NCI-H128 (cell line): ENCODE measurements at regions not wholly inside any gene's neighbourhood (a gene's known extent, or its start where the extent isn't known, plus 50 kb on each side); places are given as distances from the start of the nearest gene placed in this dataset.
A peak's percentile ranks its signal among the peaks of the same experiment; 100 is the strongest.
"Not testable (repeated sequence)": the region's sequence is repeated elsewhere in the genome, so short reads cannot be mapped to it uniquely, and the experiment has no call there.

Experiments
- DNase-seq: peaks from one replicate; lab custom pipeline; 2025; ENCODE audit not compliant: unreplicated experiment; lab: John Stamatoyannopoulos, UW

DNA sequence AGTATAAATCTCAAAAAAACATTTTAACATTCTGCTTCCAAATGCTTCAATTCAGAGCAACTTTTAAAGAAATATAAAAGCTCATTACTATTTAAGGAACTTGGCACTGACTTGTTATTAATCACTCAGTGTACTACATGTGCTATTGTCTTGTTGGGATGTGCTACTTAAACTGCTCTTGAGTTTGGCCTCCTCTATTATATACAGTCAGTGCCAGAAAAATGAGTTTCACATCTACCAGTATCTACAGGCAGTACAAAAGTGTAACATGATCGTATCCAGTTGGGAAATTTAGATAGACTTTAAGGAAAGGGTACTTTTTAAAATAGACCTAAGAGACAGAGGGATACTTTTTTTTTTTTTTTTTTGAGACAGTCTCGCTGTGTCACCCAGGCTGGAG lies 627.3 kb upstream of the SLC35B3 start:
- DNase-seq: no peak

DNA sequence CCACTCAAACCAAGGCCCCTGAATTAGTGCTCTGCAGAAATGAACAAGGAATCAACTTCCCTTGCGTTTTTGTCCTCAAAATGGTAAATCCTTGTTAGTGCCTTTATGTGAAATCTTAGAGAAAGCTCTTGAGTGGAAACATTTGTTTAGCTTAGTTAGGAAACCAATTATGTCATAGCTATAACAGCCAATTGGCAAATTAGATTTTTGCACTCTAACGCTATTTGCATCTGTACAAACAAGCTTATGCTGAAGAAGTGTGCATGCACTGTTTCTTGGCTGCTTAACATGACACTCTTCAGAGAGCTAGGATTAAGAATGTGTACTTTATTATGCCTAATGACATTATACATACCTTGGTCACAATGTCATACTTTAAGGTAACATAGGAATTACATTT lies 622.6 kb upstream of the SLC35B3 start:
- no peak for DNase-seq

DNA sequence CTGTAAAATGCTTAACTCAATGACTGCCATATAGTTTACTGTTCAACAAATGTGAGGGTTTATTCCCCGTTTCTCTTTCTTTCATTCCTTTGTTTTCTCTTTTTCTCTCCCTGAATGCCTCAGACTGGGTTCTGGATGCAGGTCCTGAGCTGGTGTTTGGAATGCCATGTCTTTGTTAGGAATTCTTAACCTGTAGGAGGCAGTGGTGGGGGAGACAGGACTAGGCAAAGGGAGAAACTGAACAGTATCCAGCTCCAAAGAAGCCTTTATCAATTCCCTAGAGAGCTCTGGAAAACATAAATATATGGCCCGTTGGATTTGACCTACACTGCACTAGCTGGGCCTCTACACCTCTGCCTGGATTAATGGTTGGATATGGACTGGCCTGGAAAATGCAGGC lies 621.2 kb upstream of the SLC35B3 start:
- DNase-seq: no peak

DNA sequence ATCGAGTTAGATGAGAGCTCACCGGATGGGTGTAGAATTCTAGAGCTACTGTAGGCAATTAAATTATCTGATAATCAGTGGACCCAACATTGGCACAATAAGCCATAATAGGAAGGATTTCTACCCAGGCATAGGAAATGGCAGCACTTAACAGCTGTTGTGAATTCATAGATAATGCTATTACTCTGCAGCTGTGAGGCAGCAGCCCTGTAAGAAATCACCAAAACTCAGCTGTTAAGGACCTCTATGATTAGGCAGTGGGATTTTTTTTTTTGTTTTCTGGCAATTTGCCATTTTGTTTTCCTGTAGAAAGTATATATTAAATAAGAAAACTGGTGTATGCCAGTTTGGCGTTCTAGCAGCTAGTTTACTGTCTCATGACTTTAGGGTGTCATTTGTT lies 609.1 kb upstream of the SLC35B3 start:
- no peak for DNase-seq

DNA sequence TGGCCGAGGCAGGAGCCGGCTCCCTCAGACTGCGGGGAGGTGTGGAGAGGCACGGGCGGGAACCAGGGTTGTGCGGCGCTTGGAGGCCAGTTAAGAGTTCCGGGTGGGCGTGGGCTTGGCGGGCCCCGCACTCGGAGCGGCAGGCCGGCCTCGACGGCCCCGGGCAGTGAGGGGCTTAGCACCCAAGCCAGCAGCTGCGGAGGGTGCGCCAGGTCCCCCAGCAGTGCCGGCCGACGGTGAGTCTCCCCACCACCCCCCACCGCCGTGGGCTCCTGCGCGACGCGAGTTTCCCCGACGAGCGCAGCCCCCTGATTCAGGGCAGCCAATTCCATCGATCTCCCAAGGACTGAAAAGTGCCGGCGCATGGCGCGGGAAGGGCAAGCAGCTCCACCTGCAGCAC lies 605.4 kb upstream of the SLC35B3 start:
- no peak for DNase-seq

DNA sequence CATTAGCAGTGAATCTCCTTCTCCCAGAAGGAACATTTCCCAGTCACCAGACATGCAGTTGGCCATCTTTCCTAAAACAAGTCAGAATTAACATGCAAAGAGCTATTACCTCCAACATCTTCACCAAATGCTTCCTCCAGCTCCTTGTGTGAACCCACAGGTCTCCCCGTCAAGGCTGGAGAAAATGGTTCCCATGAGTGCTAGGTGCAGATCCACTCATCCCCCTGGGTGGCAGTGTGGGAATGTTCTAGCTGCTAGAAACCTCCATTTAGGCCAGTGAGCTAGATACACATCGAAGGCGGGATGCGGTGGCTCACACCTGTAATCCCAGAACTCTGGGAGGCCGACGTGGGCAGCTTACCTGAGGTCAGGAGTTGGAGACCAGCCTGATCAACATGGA lies 603.9 kb upstream of the SLC35B3 start:
- no peak for DNase-seq

DNA sequence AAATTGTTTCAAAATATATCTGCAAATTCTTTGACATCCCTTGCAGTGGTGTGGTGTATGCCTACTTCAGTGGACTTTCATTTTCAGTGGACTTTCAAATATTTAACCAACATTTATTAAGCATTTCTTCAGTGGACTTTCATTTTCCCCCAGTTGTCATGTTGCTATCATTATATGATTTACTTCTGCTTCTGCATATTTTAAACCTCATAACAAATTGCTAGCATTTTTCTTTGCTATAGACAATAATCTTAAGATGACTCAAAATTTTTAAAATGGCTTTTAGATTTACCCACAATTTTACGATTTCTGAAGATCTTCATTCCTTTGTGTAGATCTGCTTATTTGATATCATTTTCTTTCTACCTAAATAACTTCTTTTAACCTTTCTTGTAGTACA lies 592.7 kb upstream of the SLC35B3 start:
- DNase-seq: no peak

DNA sequence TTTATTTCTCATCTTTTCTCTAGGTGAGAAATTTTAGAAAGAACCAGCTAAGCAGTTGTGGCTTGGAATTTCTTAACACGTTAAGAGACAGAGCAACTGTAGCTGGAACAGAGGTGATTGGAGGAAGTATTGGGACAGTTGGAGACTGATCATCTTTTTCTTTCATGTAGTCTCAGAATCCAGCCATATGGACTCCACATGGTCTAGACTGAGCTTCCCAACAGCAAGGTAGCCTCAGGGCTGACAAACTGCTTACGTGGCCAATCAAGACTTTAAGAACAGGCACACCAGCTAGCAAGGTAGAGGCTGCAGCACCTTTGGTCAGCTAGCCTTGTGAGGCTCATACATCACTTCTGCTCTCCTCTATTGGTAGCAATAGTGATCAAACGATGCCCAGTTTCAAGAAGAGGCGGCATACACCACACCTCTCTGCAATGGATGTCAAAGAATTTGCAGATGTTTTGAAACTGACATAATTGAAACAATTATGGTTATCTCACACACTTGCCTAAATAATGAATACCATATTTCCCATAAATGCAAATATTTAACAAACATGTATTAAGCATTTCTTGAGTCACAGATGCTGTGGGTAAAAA lies 590.5 kb upstream of the SLC35B3 start:
- no peak for DNase-seq

DNA sequence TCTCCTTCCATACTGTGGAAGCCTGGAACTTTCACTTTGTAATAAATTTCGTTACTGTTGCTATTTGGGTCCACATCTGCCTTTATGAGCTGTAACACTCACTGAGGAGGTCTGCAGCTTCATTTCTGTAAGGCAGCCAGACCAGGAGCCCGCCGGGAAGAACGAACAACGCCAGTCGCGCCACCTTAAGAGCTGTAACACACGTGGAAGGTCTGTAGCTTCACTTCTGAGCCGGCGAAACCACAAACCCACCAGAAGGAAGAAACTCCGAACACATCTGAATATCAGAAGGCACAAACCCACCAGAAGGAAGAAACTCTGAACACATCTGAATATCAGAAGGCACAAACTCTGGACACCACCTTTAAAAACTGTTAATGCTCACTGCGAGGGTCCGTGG lies 589.9 kb upstream of the SLC35B3 start:
- DNase-seq: no peak

DNA sequence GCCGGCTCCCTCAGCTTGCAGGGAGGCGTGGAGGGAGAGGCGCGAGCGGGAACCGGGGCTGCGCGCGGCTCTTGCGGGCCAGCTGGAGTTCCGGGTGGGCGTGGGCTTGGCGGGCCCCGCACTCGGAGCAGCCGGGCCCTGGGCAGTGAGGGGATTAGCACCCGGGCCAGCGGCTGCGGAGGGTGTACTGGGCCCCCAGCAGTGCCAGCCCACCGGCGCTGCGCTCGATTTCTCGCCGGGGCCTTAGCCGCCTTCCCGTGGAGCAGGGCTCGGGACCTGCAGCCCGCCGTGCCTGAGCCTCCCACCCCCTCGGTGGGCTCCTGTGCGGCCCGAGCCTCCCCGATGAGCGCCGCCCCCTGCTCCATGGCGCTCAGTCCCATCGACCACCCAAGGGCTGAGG lies 588.9 kb upstream of the SLC35B3 start:
- DNase-seq: not testable (repeated sequence)

DNA sequence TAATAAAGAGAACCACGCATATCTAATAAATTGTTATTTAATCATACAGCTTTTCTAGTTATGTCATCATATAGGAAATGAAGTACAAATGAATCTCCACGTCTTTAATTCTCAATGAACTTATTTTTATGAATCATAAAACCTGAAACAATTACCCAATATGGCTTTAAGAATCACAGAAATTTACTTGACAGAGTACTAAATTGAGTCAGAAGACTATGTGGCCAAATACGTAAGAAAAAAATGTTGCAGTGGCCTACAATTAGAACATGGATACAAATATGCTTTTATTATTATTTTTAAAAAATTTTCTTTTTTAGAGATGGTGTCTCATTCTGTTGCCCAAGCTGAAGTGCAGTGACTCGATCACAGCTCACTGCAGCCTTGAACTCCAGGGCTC lies 584.7 kb upstream of the SLC35B3 start:
- DNase-seq: no peak

DNA sequence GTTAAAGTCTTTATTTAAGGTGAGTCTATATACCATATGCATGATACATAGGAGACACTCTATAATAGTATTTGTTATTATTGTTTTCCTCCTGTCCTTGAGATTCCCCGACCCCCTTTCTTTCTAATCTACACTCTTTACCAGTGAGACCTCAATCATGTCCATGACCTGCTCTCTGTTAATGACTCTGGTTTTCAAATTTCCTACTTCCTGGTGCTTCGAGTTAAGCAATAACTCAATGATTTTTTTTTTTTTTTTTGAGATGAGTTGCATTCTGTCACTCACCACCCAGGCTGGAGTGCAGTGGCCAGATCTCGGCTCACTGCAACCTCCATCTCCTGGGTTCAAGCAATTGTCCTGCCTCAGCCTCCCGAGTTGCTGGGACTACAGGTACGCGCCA lies 574.6 kb upstream of the SLC35B3 start:
- no peak for DNase-seq

DNA sequence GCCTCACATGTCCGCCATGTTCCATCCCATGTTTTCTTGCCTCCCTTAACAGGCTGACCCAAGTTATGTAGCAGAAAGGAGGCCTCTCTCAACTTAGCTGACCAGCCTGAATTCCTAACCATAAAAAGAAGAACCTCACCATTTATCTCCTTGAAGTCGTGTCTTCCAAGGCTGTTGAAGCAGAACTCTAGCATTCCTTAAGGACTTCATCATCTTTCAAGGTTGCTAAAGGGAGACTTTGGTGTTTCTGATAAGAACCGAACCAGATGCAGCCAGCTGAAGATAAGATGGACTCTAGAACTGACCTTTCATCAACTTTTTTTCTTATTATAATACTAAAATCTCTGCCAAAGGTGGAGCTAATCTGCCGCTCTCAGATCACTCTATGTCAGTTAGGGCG lies 571.7 kb upstream of the SLC35B3 start:
- no peak for DNase-seq

DNA sequence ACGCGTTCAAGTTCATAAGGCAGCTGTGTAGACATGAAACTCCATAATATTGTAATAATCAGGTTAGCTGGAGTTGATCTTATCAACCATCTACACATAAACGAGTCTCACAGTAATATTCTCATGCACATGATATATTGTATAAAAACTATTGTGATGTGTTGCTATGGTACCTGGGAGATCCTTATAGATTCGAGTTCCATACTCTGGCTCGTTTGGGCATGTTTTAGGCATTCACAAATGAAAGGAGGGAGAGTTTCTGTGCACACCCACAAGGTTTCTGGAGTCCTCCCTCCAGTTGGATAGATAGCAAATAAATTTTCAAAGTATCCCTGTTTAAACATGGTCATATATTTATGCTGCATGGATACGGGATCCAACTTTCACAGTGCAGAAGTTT lies 567.5 kb upstream of the SLC35B3 start:
- no peak for DNase-seq

DNA sequence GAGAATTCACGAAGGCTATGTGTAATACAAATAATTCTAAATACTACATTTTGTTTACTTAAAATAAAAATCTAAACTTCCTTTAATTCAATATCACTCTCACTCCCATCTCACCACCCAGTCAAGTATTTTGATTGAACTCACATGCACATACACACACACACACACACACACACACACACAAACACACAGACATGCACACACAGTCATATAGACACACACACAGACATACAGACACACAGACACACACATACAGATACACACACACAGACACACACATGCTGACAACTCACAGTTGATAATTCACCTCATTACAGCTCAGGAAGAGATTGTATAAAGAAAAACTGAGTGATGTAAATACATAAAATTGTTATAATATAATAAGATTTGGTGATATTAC lies 559.8 kb upstream of the SLC35B3 start:
- DNase-seq: no peak

DNA sequence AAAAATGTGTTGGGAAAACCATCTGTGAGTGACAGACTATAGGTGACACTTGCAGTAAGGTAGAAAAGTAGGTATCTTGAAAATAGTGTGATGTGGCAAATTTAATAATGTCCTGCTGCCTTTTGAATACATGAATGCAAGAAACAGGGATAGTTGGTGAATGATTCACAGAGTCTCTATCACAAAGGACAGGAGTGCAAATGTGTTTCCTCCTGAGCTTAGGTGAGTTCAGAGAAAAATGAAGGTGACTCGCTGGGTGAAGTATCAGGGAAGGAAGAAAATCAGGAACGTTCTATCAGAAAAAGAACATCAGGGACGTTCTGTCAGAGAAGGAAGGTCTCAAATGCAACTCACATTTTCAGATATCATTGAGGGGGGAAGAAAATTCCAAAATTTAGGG lies 557.8 kb upstream of the SLC35B3 start:
- no peak for DNase-seq

DNA sequence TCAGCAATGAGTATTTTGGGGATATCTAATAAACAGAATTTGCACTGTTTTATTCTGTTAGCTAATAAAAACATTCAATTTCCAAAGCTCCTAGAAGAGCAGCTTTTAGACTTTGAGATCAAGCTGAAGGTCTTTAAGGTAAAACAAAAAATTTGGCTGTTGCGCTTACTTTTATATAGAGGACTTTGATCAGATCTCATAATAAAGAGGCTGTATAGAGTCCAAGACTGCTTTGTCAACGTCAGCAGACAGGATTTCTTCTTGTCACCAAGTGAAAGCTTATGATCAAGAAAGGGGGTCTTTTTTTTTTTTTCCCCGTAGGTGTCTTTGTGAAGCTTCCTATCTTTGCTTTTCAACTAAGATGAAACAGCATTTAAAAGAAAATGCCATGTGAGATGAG lies 556.5 kb upstream of the SLC35B3 start:
- DNase-seq: no peak

DNA sequence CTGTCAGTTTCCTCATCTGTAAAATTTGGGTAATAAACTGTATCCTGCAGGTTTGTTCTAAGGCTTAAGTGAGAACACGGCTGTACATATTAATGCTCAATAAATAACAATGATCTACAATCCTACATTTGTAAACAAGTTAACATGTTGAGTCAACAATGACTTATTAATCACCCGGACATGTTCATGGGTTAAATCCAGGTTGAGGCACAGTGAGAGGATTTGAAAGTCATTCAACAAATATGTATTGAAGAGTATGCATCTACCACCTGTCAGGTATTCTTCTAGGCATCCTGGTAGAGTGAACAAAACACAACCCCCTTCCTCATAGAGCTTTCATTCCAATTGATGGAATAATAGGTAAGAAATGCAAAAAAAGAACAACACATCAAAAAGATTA lies 554.7 kb upstream of the SLC35B3 start:
- DNase-seq: no peak

DNA sequence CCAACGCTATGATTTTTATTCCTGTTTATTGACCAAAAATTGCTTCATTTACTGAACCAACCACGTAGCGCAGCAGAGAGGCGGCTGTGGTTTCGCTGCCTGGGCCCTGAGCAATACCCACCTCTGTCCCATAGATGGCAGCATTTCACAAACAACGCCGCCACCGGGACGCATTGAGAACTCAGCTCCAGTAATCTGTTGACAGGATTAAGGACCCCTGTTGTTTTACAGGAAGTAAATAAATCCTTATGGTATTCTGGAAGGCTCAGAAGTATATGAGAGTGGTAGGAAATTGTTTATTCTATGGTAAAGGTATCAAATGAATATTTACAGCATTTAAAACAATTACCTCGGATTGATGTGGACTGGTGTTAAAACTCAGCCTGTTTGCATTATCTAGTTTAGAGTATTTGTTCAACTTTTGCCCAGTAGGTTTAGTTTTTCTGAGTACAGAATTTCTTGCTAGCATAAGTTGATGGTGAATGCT lies 547.9 kb upstream of the SLC35B3 start:
- peak; percentile 32 for DNase-seq

DNA sequence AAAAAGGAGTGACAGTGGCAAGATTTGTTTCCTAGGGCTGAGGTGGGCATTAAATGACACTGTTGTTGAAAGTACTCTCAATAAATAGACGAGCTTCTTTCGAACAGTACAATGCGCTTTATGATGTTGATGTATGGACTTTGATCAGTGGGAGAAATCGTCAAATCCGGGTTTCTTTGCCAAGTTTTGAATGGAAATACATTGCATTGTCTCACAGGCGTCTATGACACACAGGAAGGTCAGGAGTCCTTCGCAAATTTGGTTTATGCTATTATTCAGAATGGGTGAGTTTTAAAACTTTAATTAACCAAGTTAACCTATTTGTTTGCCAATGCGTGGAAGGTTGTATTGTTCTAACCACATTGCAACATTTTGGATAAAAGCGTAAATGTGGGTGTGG lies 547.3 kb upstream of the SLC35B3 start:
- no peak for DNase-seq

DNA sequence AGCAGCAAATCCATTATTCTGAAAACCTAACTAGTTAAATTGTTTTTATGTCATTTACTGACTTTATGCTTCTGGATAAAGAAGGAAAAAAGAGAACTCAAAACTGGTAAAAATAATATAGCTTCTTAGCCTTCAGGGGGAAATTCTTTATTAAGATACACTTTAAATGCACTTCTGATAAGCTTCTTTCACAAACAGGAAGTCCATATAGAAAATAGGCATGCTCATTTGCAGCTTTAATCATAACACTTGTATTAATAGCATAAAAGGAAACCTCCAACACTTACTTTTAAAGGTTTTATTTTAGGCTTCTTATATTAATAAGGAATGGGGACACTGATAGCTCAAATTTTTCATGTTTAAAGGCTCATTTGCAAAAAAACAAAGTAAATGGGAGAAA lies 538.0 kb upstream of the SLC35B3 start:
- DNase-seq: no peak

DNA sequence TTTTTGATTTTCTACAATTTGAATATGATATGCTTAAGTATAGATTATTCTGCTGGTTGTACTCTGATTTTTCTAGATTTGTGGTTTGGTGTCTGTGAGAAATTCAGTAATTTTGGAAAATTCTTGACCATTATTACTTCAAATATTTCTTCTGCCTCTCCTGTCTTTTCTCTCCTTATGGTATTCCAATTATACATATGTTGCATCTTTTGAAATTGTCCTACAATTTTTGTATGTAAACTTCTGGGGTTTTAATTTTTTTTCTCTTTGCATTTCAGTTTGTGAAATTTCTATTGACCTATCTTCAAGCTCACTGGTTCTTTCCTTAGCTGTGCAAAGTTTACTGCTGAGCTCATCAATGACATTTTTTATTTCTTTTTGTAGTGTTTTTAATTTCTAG lies 534.4 kb upstream of the SLC35B3 start:
- DNase-seq: no peak

DNA sequence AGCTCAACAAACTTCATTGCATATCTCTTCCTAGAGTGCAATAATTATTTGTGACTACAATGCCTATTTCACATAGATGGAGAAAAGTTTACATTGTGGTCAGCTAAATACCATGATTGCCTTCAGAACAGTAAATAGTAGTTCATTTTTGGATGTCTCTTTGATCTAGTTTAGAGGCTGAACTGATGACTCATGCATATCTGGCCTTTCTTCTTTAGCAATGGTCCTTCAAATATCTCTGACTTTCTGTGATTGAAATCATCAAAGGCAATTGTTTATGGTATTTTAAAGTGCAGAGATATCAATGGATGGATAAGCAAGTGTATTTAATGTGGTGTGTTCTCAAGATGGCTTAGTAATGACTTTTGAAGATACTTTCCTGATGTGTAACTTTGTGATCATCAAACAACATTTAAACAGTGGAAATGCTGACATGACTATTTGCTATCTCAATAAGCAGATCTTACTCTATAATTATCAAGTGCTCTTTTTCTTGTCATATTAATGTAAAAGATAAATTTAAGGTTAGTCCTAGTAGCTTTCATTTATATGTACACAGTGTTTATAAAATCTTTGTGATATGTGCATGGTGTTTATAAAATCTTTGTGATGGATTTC lies 523.7 kb upstream of the SLC35B3 start:
- no peak for DNase-seq
